Sigmoid colon (tissue), 4 donors: ENCODE measurements at regions not wholly inside any gene's neighbourhood (a gene's known extent, or its start where the extent isn't known, plus 50 kb on each side); places are given as distances from the start of the nearest gene placed in this dataset.

Experiments used
- POLR2A ChIP-seq, 2 donors: fragments of 450-650 bp; IDR thresholded peaks; one replicate each; pipeline ENCODE4 v1.6.1; 2016; ENCODE audit warnings: antibody characterized with exemption in 2 of 2, mild to moderate bottlenecking in 2 of 2, moderate library complexity in 2 of 2
- POLR2AphosphoS5 ChIP-seq, 4 donors: sonication (generic); formaldehyde crosslinking; IDR thresholded peaks; one replicate each; pipeline ENCODE4 v1.6.1; 2017; ENCODE audit warnings: antibody characterized with exemption in 4 of 4
- TF ChIP-seq, protein P1 (sequence below), 4 experiments: fragments of 450-650 bp in 3 of 4; fragments of 200-600 bp in 1 of 4; IDR thresholded peaks; one replicate each; pipeline ENCODE4 v1.5.1; 2016 to 2019; ENCODE audit warnings: antibody characterized with exemption in 4 of 4, mild to moderate bottlenecking in 3 of 4, moderate library complexity in 2 of 4

DNA sequence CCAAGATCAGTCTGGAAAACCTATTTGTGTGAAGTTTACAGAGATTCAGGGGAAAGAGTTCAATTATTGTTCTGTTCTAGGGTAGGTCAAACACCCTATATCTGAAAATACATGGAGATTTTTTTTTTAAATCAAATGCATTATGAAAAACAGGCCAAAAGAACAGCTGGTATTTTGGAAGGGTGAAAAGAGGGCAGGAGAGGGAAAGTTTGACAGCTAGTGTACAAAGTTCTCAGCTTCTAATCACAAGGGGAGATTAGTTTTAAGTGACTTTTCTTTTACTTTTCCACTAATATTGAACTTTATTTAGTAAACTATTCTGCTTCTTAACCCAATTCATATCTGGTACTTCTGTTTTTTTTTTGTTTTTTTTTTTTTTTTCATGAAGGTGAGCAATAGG, 66.2 kb upstream of the GRID2 start:
- TF ChIP-seq, protein P1, sequence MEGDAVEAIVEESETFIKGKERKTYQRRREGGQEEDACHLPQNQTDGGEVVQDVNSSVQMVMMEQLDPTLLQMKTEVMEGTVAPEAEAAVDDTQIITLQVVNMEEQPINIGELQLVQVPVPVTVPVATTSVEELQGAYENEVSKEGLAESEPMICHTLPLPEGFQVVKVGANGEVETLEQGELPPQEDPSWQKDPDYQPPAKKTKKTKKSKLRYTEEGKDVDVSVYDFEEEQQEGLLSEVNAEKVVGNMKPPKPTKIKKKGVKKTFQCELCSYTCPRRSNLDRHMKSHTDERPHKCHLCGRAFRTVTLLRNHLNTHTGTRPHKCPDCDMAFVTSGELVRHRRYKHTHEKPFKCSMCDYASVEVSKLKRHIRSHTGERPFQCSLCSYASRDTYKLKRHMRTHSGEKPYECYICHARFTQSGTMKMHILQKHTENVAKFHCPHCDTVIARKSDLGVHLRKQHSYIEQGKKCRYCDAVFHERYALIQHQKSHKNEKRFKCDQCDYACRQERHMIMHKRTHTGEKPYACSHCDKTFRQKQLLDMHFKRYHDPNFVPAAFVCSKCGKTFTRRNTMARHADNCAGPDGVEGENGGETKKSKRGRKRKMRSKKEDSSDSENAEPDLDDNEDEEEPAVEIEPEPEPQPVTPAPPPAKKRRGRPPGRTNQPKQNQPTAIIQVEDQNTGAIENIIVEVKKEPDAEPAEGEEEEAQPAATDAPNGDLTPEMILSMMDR (IDR thresholded peaks at IDR 0.05): no peak
- TF ChIP-seq POLR2A (IDR thresholded peaks at IDR 0.05) (no peak), POLR2AphosphoS5 (IDR thresholded peaks at IDR 0.05) (no peak)
